GM11168 (cell line): ENCODE measurements at regions not wholly inside any gene's neighbourhood (a gene's known extent, or its start where the extent isn't known, plus 50 kb on each side); places are given as distances from the start of the nearest gene placed in this dataset.

Experiments
- in situ Hi-C: fragments of 300-500 bp; cut with MboI; formaldehyde crosslinking; loops from one replicate; pipeline ENCODE4 v1.12.0; 2022; ENCODE audit warnings: low sequenced_read_pairs; ENCODE audit not compliant: unreplicated experiment

- in situ Hi-C loops: no loop called here
Measured at GRCh38 chrX:122788216-122788615, 395.9 kb upstream of the GRIA3 start.

DNA sequence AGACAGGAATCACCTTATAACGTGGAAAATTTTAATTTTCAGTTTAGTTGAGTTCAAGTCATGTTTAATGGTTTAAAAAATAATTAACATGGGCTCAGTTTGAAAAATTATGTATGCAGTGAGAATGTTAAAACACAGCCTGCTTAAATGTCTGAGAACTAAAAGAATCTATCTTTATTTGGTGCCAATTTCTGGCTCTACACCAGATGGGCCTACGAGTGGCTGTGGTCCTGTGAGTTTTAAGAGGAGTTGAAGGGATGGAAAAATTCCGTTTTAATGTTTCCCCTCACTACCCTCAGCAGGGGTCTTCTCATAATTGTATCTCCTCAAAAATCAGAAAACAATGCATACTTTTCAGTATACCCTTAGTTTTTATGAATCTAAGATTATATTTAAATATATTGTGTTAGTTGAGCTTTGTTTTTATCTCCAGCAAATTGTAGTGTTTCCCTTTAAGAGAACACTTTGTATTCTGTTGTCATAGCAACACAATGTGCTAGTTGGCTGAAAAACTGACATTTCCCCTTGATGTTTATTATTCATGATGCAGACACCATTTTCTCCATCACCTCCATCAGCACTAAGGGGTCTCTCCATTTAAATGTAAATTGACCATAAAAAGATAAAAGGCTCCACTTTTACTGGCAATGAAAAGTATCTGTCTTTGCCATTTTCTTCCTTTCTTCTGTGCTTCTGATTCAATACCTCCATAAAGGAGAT is 393.5 kb upstream of the GRIA3 start:
- in situ Hi-C loops: no loop called here

GRCh38 chrX:122813876-122814275 is 370.2 kb upstream of the GRIA3 start:
- in situ Hi-C loops: no loop called here

DNA sequence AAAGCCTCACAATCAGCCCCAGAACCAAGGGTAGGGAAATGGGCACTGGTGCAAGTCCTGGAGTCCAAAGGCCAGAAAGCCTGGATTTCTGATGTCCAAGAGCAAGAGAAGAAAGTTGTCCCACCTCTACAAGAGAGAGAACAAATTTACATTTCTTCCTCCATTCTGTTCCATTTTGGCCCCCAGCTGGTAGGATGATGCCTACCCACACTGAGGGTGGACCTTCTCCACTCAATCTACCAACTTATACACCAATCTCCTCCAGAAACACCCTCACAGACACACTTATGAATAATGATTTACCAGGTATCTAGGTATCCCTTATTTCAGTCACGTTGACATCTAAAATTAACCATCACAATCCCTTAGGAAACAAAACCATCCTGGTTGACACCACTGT is 367.8 kb upstream of the GRIA3 start:
- in situ Hi-C loops: no loop called here

DNA sequence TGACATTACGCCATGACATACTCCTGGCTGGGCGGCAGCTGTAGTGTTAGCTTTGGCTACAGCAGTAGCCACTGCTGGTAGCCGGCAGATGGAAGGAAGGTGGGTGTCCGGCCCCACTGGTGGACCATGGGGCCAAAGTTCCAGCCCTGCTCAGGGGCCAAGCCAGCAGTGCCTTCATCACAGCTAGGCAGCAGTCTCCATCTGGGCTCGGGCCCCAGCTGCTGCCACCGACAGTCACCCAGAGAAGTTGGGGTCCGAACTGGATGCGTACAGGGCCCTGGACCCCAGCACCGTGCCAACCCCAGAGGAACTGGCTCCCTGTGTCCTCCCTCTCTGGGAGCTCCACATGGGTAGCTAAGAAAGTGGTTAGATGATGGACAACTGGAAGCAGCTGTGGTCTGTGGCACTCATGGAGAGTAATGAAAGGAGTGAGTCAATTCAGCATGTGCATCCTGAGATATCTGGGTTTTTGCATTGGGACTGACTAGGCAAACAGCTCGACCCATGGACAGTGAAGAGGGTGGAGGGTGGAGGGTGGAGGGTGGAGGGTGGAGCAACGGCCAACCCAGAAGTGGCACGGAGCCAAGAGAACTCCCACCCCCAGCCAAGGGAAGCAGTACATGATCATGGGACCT is 366.6 kb upstream of the GRIA3 start:
- in situ Hi-C loops: no loop called here

- in situ Hi-C loops: no loop called here
Measured at GRCh38 chrX:122818068-122818467, 366.0 kb upstream of the GRIA3 start.

DNA sequence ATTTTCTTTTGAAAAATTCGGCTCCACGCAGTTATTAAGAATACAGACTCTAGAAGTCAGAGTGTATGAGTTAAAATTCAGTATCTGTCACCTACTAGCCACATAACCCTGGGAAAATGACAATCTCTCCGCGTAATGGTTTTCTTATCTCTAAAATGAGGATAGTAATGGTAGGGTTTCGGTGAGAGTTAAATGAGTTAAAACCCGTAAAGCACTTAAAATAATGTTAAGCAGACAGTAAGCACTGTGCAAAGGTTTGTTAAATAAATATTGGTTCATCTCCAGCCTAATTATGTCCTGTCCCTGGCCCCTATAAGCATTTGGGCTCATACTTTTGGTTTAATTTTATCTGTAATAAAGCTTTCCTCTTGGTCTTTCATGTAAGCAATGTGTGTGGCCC is 350.8 kb upstream of the GRIA3 start:
- in situ Hi-C loops: no loop called here

- in situ Hi-C loops: no loop called here
Measured at GRCh38 chrX:122835886-122836285, 348.2 kb upstream of the GRIA3 start.

DNA sequence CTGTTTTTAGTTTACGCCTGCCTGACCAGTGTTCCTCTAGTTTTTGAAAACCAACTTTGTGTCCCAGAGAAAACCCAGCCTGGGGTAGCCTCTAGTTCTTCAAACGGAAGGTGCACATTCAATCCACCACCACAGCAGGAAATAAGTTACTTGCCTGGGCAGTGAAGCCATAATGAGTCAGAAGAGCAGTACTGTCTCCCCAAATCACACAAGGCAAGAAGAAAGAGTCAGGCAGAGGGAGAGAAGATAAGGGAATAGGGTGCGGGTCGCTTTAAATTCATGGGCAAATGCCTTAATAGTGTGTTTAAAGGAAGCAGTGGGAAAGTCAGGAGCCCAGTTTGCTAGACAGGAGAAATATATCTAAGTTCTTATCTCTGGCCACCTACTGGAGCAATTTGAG is 333.8 kb upstream of the GRIA3 start:
- in situ Hi-C loops: no loop called here

- in situ Hi-C loops: no loop called here
Measured at GRCh38 chrX:122856205-122856604, 327.9 kb upstream of the GRIA3 start.

DNA sequence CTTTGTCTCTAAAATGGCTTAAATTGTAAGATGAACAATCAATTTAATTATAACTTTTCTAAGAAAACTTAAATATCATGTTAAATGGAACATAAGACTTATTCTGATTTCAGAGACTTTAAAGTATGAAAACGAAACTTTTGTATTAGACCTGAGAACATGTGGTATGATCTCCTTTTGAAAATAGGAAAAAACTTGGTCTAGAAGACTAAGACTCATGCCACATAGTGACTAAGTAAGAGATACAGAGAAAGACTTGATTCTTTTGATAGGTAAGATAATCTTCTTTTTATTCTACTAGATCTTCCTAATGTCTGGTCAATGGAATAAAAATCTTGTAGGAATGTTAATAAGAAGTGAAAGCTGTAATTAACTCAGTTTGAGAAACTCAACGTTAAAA is 326.3 kb upstream of the GRIA3 start:
- in situ Hi-C loops: no loop called here

DNA sequence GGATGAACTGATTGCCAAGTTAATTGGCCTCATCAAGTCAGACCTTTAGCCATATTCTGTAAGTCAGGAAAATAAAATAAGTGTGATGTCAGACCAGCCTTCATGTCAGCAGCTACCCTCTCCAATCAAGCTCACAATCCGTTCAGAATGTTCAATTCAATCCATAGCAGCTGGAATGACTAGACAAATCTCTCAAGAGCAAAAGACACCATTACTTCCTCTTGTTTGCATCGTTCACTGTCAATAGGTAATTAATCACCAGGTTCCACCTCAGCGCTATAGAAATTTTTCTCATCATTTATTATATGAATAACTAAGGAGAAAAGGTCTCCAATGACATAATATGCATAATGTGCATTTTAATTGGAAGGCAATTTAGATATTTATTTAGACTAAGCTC is 321.0 kb upstream of the GRIA3 start:
- in situ Hi-C loops: no loop called here

- in situ Hi-C loops: no loop called here
Measured at GRCh38 chrX:122866532-122866931, 317.5 kb upstream of the GRIA3 start.

DNA sequence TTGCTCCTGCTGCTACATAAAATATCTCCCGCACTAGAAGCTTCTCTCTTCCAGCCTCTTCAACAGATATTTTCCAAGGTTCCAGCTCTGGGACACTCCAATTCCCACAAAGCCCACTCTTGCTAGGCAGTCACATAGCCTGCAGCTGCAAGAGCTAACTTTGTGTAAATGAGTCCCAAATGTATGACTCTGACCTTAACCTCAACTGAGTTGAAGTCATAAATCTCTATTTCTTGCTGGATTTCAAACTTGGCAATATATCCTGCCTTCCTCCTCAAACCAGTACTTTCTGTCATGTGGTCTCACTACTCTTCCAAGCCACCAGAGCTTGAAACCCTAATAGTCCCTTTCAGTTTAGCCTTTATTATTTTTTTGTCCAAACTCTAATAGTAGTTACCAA is 315.4 kb upstream of the GRIA3 start:
- in situ Hi-C loops: no loop called here

DNA sequence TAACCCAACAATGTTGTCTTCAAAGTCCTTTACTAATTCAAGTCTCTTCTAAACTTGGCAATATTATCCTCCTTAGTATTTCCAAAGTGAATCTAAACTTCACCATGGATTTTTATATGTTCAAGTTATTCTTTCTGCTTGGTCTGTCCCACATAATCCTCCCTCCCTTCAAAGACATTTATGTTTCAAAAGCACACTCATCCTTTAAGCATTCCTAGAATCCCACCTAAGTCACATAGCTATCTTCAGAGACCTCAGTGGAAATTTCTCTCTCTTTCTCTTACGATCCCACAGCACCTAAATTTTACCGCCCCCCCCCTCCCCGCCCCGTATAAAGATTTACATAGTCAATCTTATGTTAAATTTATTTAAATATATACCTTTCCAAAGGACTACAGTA is 314.9 kb upstream of the GRIA3 start:
- in situ Hi-C loops: no loop called here

- in situ Hi-C loops: no loop called here
Measured at GRCh38 chrX:122878269-122878668, 305.8 kb upstream of the GRIA3 start.

DNA sequence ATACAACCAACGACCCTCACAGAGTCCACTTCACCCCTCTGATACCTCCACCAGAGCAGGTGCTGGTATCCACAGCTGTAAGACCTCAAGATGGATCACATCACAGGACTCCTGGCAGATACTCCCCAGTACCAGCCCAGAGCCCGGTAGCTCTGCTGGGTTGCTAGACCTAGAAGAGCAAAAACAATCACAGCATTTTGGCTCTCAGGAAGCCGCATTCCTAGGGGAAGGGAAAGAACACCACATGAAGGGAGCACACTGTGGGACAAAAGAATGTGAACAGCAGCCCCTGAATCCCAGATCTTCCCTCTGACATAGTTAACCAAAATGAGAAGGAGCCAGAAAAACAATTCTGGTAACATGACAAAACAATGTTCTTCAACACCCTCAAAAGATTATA is 303.1 kb upstream of the GRIA3 start:
- in situ Hi-C loops: no loop called here

DNA sequence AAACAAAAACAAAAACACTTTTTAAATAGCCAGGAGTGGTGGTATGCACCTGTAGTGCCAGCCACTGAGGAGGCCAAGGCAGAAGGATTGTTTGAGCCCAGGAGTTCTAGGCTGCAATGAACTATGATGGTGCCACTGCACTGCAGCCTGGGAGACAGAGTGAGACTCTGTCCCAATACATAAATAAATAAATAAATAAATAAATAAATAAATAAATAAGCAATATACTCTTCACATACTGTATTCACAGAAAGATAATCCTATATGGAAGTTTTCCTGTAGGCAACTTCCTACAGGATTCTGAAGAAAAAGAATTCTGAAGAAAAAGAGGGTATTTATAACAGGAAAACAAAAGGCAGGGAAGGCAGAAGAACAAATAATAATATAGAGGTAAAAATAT is 293.3 kb upstream of the GRIA3 start:
- in situ Hi-C loops: no loop called here

GRCh38 chrX:122906726-122907125 is 277.4 kb upstream of the GRIA3 start:
- in situ Hi-C loops: no loop called here

- in situ Hi-C loops: no loop called here
Measured at GRCh38 chrX:122907375-122907774, 276.7 kb upstream of the GRIA3 start.

DNA sequence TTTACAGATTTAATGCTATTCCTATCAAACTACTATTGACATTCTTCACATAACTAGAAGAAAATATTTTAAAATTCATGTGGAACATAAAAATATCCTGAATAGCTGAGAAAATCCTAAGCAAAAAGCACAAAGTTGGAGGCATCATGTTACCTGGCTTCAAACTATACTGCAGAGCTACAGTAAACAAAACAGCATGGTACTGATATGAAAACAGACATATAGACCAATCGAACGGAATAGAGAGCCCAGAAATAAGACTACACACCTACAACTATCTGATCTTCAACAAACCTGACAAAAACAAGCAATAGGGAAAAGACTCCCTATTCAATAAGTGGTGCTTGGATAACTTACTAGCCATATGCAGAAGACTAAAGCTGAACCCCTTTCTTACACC is 273.4 kb upstream of the GRIA3 start:
- in situ Hi-C loops: no loop called here

DNA sequence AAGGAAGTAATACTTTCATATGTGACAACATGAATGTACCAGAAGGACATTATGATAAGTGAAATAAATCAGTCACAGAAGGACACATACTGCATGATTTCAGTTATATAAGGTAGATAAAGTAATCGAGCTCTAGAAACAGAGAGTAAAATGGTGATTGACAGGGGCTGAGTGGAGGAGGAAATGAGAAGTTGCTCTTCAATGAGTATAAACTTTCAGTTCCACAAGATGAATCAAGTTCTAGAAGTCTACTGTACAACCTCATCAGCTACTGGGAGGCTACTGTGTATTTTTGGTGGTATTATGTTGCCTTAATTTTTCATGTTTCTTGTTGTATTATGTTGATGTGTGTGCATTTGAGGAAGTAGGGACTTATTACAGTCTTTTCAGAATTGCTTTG is 270.9 kb upstream of the GRIA3 start:
- in situ Hi-C loops: no loop called here
